ENCODE measurements at regions not wholly inside any gene's neighbourhood (a gene's known extent, or its start where the extent isn't known, plus 50 kb on each side); places are given as distances from the start of the nearest gene placed in this dataset.

DNA sequence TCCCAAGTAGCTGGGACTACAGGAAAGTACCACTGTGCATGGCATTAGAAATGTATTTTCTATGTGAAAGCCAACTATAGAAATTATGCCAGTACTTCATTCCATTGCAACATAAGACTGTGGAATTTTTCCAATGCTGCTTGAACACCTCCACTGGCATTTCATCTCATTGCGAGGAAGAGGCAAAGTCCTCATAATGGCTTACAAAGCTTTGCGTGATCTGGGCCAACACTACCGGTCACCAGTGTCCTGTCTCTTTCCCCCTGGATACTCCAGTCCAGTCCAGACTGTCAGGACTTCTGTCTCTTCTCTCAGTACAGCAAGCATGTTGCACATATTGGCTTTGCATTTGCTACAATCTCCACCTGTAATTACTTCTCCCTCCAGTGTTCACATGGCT, 223.5 kb downstream of the GPD2 start:
- Histone ChIP-seq H3K36me3 (ENCODE audit: insufficient read depth, low read length) (no peaks in the 10 kb centered on the region), H3K4me3 (ENCODE audit: low read depth, low read length, poor library complexity, severe bottlenecking) (no peak overlapping the region), H3K4me2 (ENCODE audit: low read length) (no peak overlapping the region), H3K9me3 (ENCODE audit: low read length) (no peaks in the 10 kb centered on the region), H4K20me1 (ENCODE audit: insufficient read depth, low read length) (no peaks in the 10 kb centered on the region), H3K4me1 (ENCODE audit: insufficient read depth, low read length, poor library complexity, severe bottlenecking) (no peaks in the 10 kb centered on the region), H3K27ac (ENCODE audit: low read depth, low read length, poor library complexity, severe bottlenecking) (no peak overlapping the region), H3K9me2 (ENCODE audit: insufficient read depth, low read length) (no peaks in the 10 kb centered on the region), H3K79me2 (ENCODE audit: insufficient read depth, low read depth, low read length) (no peaks in the 10 kb centered on the region), H2AFZ (ENCODE audit: low read length) (no peak overlapping the region)
- no peak for DNase-seq (ENCODE audit: low spot score)
- intact Hi-C loops (cut with micrococcal nuclease; ENCODE audit: unreplicated experiment), result no loop called here
- POLR2A ChIA-PET, result interaction anchor here (0.7 kb wide), 1 partner anchor 55 kb away, joined by 3 read pairs; no protein-coding TSS in a partner anchor
- CTCF ChIA-PET (ENCODE audit: unreplicated experiment), result no interaction called here
- TF ChIP-seq, protein P1, sequence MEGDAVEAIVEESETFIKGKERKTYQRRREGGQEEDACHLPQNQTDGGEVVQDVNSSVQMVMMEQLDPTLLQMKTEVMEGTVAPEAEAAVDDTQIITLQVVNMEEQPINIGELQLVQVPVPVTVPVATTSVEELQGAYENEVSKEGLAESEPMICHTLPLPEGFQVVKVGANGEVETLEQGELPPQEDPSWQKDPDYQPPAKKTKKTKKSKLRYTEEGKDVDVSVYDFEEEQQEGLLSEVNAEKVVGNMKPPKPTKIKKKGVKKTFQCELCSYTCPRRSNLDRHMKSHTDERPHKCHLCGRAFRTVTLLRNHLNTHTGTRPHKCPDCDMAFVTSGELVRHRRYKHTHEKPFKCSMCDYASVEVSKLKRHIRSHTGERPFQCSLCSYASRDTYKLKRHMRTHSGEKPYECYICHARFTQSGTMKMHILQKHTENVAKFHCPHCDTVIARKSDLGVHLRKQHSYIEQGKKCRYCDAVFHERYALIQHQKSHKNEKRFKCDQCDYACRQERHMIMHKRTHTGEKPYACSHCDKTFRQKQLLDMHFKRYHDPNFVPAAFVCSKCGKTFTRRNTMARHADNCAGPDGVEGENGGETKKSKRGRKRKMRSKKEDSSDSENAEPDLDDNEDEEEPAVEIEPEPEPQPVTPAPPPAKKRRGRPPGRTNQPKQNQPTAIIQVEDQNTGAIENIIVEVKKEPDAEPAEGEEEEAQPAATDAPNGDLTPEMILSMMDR (conservative IDR thresholded peaks at IDR 0.05; ENCODE audit: low read length), result no peak
- no peak for TF ChIP-seq EZH2phosphoT487 (IDR thresholded peaks at IDR 0.05; ENCODE audit: borderline replicate concordance, low read depth, low read length)
- BruUV-seq (replicated peaks), result no TSS peak

DNA sequence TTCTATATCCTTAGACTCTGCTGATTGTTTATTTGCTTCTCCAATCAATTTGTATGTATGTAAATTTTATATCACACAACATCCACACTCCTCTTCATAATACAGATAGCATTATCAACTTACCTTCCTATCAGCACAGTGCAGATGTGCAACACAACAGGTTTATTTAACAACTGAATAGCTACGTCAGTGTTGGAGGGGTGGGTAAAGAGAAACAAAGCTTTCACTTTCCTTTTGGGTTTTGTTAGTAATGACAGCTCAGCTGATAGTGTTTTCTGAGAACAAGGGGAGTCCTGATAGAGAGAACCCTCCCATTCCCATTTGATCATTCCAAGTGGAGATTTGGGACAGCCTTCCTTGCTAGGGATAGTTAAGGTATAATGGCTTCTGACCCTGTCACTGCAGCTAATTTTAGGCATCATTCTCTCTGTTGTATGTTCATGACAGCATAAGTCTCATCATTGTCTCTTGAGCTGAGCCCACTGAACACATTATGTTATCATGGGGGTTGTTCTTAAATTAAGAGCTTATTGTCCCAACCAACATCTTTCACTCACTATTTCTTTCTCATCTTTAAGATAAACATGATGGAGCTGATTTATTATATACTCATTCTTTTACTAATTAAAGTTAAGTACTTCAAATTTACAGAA, 227.7 kb downstream of the GPD2 start:
- Histone ChIP-seq H3K27ac (ENCODE audit: low read depth, low read length, poor library complexity, severe bottlenecking) (no peak overlapping the region), H3K4me2 (ENCODE audit: low read length) (no peak overlapping the region), H2AFZ (ENCODE audit: low read length) (no peak overlapping the region), H3K4me3 (ENCODE audit: low read depth, low read length, poor library complexity, severe bottlenecking) (no peak overlapping the region), H3K9me2 (ENCODE audit: insufficient read depth, low read length) (no peaks in the 10 kb centered on the region), H4K20me1 (ENCODE audit: insufficient read depth, low read length) (no peaks in the 10 kb centered on the region), H3K79me2 (ENCODE audit: insufficient read depth, low read depth, low read length) (no peaks in the 10 kb centered on the region), H3K9me3 (ENCODE audit: low read length) (no peaks in the 10 kb centered on the region), H3K4me1 (ENCODE audit: insufficient read depth, low read length, poor library complexity, severe bottlenecking) (no peaks in the 10 kb centered on the region), H3K36me3 (ENCODE audit: insufficient read depth, low read length) (no peaks in the 10 kb centered on the region)
- TF ChIP-seq, protein P1 (conservative IDR thresholded peaks at IDR 0.05; ENCODE audit: low read length), result no peak
- no peak for TF ChIP-seq EZH2phosphoT487 (IDR thresholded peaks at IDR 0.05; ENCODE audit: borderline replicate concordance, low read depth, low read length)
- CTCF ChIA-PET (ENCODE audit: unreplicated experiment), result no interaction called here
- intact Hi-C loops (cut with micrococcal nuclease; ENCODE audit: unreplicated experiment), result no loop called here
- no TSS peak for BruUV-seq (replicated peaks)
- POLR2A ChIA-PET, result interaction anchor here (1.4 to 2.0 kb wide), 2 partner anchors 27 to 82 kb away, joined by 3 to 5 read pairs; no protein-coding TSS in a partner anchor
- no peak for DNase-seq (ENCODE audit: low spot score)

DNA sequence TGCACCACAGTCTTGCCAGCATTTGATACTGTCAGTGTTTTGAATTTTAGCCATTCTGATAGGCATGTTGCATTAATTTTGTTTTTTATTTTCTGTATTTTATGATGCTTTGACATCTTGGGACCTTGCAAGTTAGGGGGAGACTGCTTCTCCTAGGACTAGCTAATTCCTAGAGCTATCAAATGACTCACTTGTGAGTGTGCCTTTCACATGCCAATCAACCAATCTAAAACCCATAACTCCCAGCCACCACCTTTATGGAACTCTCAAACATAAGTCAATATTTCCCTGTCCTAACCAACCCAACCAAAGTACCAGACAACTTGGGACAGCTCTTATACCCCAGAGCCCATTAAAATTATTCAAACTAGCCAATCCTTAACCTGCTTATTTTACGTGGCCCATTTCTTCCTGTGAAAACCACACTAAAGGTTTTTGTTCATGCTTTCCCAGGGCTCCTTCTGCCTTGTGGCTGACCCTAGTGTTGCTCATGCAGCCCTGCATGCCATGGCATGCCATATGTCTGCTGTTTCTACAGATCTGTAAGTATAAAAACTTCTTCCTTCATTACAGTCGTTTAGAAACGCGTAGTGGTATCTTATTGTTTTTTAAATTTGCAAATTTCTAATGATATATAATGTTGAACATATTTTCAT, 230.1 kb downstream of the GPD2 start:
- intact Hi-C loops (cut with micrococcal nuclease; ENCODE audit: unreplicated experiment), result no loop called here
- H3K9me2 ChIP-seq (ENCODE audit: insufficient read depth, low read length), result no peaks in the 10 kb centered on the region
- DNase-seq (ENCODE audit: low spot score), result no peak
- H3K4me2 ChIP-seq (ENCODE audit: low read length), result no peak overlapping the region
- no peaks in the 10 kb centered on the region for H3K36me3 ChIP-seq (ENCODE audit: insufficient read depth, low read length)
- no peaks in the 10 kb centered on the region for H4K20me1 ChIP-seq (ENCODE audit: insufficient read depth, low read length)
- CTCF ChIA-PET (ENCODE audit: unreplicated experiment), result no interaction called here
- no peaks in the 10 kb centered on the region for H3K9me3 ChIP-seq (ENCODE audit: low read length)
- H3K4me3 ChIP-seq (ENCODE audit: low read depth, low read length, poor library complexity, severe bottlenecking), result no peak overlapping the region
- POLR2A ChIA-PET, result interaction anchor here (0.6 to 0.7 kb wide), 2 partner anchors 14 to 601 kb away, joined by 3 read pairs; no protein-coding TSS in a partner anchor
- H3K27ac ChIP-seq (ENCODE audit: low read depth, low read length, poor library complexity, severe bottlenecking), result no peak overlapping the region
- BruUV-seq (replicated peaks), result no TSS peak
- no peak overlapping the region for H2AFZ ChIP-seq (ENCODE audit: low read length)
- H3K4me1 ChIP-seq (ENCODE audit: insufficient read depth, low read length, poor library complexity, severe bottlenecking), result no peaks in the 10 kb centered on the region
- no peak for TF ChIP-seq EZH2phosphoT487 (IDR thresholded peaks at IDR 0.05; ENCODE audit: borderline replicate concordance, low read depth, low read length)
- TF ChIP-seq, protein P1 (conservative IDR thresholded peaks at IDR 0.05; ENCODE audit: low read length), result no peak
- no peaks in the 10 kb centered on the region for H3K79me2 ChIP-seq (ENCODE audit: insufficient read depth, low read depth, low read length)

All from OCI-LY7 (cell line).